ENCODE measurements at regions not wholly inside any gene's neighbourhood (a gene's known extent, or its start where the extent isn't known, plus 50 kb on each side); places are given as distances from the start of the nearest gene placed in this dataset.

DNA sequence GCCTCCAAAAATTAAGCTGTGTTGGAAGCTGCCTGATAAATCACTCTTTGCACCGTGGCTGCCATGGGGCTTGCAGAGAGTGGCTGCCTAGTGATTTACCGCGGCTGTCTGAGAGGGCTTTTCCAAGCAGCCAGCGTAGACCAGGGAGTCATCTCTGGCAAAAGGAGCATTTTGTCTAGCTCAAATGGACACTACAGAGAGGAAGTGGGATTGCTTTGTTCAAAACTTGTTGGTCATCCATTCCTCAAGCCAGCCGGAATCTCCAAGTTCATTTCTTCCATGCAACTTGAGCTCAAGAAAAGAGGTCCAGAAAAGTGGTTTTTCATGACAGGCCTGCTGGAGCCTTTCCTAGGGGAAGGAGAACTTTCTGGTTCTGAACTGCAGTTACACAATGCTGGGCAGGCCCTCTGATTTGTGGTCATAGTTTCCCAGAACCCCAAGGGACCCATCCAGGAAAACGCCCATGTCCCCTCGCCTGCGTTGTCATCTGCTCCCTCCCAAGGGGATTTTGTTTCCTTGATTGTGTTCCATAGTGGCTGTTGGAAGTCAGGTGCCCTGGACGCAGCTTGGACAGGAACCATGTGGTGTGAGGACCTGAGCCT is 108.1 kb downstream of the TRIB2 start:
- no peak for TF ChIP-seq POLR2A (IDR thresholded peaks at IDR 0.05)
- TF ChIP-seq, protein P1, sequence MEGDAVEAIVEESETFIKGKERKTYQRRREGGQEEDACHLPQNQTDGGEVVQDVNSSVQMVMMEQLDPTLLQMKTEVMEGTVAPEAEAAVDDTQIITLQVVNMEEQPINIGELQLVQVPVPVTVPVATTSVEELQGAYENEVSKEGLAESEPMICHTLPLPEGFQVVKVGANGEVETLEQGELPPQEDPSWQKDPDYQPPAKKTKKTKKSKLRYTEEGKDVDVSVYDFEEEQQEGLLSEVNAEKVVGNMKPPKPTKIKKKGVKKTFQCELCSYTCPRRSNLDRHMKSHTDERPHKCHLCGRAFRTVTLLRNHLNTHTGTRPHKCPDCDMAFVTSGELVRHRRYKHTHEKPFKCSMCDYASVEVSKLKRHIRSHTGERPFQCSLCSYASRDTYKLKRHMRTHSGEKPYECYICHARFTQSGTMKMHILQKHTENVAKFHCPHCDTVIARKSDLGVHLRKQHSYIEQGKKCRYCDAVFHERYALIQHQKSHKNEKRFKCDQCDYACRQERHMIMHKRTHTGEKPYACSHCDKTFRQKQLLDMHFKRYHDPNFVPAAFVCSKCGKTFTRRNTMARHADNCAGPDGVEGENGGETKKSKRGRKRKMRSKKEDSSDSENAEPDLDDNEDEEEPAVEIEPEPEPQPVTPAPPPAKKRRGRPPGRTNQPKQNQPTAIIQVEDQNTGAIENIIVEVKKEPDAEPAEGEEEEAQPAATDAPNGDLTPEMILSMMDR (IDR thresholded peaks at IDR 0.05) = no peak

Measured in heart left ventricle (tissue), 13 donors.